GM12878 (cell line): ENCODE measurements at regions not wholly inside any gene's neighbourhood (a gene's known extent, or its start where the extent isn't known, plus 50 kb on each side); places are given as distances from the start of the nearest gene placed in this dataset.

Source experiments
- ATAC-seq: fragments of 200-7000 bp; cut with Tn5 transposase; 3 replicates; pipeline ENCODE4 v1.9.1; 2020; ENCODE audit warnings: mild to moderate bottlenecking, moderate library complexity
- BruUV-seq: library from RNA; stranded (reverse); fragments of 400-500 nt; replicated peaks from 2 replicates; lab custom pipeline; 2021; lab: Mats Ljungman, UMichigan
- CTCF ChIA-PET: fragments of 300-600 bp; sonication (Branson Sonifier 250); formaldehyde crosslinking; extraction: SDS; loops from one replicate; lab custom pipeline; 2021; ENCODE audit warnings: inconsistent platforms; lab: Yijun Ruan, JAX
- POLR2A ChIA-PET: fragments of 350-600 bp; formaldehyde crosslinking; extraction: SDS; loops from one replicate; lab custom pipeline; 2021; ENCODE audit warnings: inconsistent platforms; lab: Charles Lee
- RAD21 ChIA-PET: fragments of 300-600 bp; sonication (Branson Sonifier 250); formaldehyde crosslinking; loops from one replicate; lab custom pipeline; 2023; ENCODE audit warnings: antibody characterized with exemption; ENCODE audit not compliant: unreplicated experiment; lab: Charles Lee
- SMC1A ChIA-PET: fragments of 300-600 bp; sonication (Branson Sonifier 250); formaldehyde crosslinking; loops from one replicate; lab custom pipeline; 2023; ENCODE audit not compliant: unreplicated experiment, uncharacterized antibody; lab: Charles Lee
- DNase-seq: peaks from one replicate; pipeline ENCODE4 v3.0.0-alpha.2; 2011; ENCODE audit warnings: low read depth, low spot score
- FAIRE-seq: peaks from 3 replicates; lab custom pipeline; 2011; peaks lifted over from hg19 to GRCh38; lab: Jason Lieb, UNC
- H2AFZ ChIP-seq: 2 replicates; pipeline ENCODE4 v1.6.0; 2011; ENCODE audit warnings: low read depth, low read length, control low read depth; ENCODE audit not compliant: control insufficient read depth
- H3K27ac ChIP-seq: 2 replicates; pipeline ENCODE4 v1.5.1; 2011; ENCODE audit warnings: control low read depth; ENCODE audit not compliant: control insufficient read depth, insufficient read depth
- H3K27me3 ChIP-seq, 2 experiments: replicated peaks in 1 of 2; 2 replicates each; pipeline versions ENCODE4 v1.6.0 to v1.6.1; 2011; ENCODE audit warnings: low read length in 1 of 2; ENCODE audit not compliant: control insufficient read depth in 2 of 2, insufficient read depth in 2 of 2
- H3K36me3 ChIP-seq, 2 experiments: 2 replicates each; pipeline ENCODE4 v1.5.1; 2011; ENCODE audit warnings: low read length in 1 of 2; ENCODE audit not compliant: control insufficient read depth in 2 of 2, insufficient read depth in 2 of 2
- H3K4me1 ChIP-seq: 2 replicates; pipeline ENCODE4 v1.6.1; 2011; ENCODE audit warnings: mild to moderate bottlenecking, low read length, moderate library complexity, mixed read lengths; ENCODE audit not compliant: control insufficient read depth, insufficient read depth
- H3K4me2 ChIP-seq: 2 replicates; pipeline ENCODE4 v1.6.0; 2011; ENCODE audit warnings: control low read depth; ENCODE audit not compliant: control insufficient read depth, insufficient read depth
- H3K4me3 ChIP-seq: fragments of 200-600 bp; sonication (generic); 2 replicates; pipeline ENCODE4 v1.5.1; 2016
- H3K79me2 ChIP-seq: 2 replicates; pipeline ENCODE4 v1.6.0; 2011; ENCODE audit warnings: low read length; ENCODE audit not compliant: control insufficient read depth, insufficient read depth
- H3K9ac ChIP-seq: 2 replicates; pipeline ENCODE4 v1.8.0; 2011; ENCODE audit warnings: low read length, control low read depth, mixed read lengths; ENCODE audit not compliant: control insufficient read depth, insufficient read depth
- H3K9me3 ChIP-seq: replicated peaks from 3 replicates; pipeline ENCODE4 v1.5.1; 2011; ENCODE audit warnings: mild to moderate bottlenecking, low read length; ENCODE audit not compliant: control insufficient read depth, insufficient read depth
- H4K20me1 ChIP-seq: 2 replicates; pipeline ENCODE4 v1.6.0; 2011; ENCODE audit not compliant: control insufficient read depth, insufficient read depth
- ATF3 ChIP-seq: IDR thresholded peaks from 2 replicates; pipeline ENCODE4 v1.6.1; 2011; ENCODE audit warnings: low read depth, mild to moderate bottlenecking, low read length, moderate library complexity, borderline replicate concordance; ENCODE audit errors: extremely low read depth
- CBX3 ChIP-seq: fragments of 200-600 bp; sonication (generic); IDR thresholded peaks from 2 replicates; pipeline ENCODE4 v1.6.1; 2016; ENCODE audit warnings: low read depth, borderline replicate concordance
- DPF2 ChIP-seq: fragments of 450-650 bp; IDR thresholded peaks from 2 replicates; pipeline ENCODE4 v1.6.1; 2017; ENCODE audit warnings: mild to moderate bottlenecking
- FOS ChIP-seq: IDR thresholded peaks from 3 replicates; pipeline ENCODE4 v1.6.1; 2011; ENCODE audit warnings: borderline replicate concordance; ENCODE audit not compliant: insufficient read length; ENCODE audit errors: extremely low read depth
- FOXM1 ChIP-seq: IDR thresholded peaks from 2 replicates; pipeline ENCODE4 v1.6.1; 2012; ENCODE audit warnings: low read depth, mild to moderate bottlenecking, inconsistent platforms, low read length, moderate library complexity
- HDAC6 ChIP-seq: fragments of 200-600 bp; sonication (generic); IDR thresholded peaks from one replicate; pipeline ENCODE4 v1.8.0; 2017; ENCODE audit warnings: antibody characterized with exemption; ENCODE audit not compliant: unreplicated experiment
- JUND ChIP-seq: IDR thresholded peaks from 2 replicates; pipeline ENCODE4 v1.6.1; 2012; ENCODE audit warnings: low read depth, mild to moderate bottlenecking, low read length, improper control_type of control experiment, moderate library complexity
- KLF5 ChIP-seq: fragments of 450-650 bp; IDR thresholded peaks from 2 replicates; pipeline ENCODE4 v1.6.1; 2014; ENCODE audit warnings: mild to moderate bottlenecking; ENCODE audit not compliant: partially characterized antibody
- MXI1 ChIP-seq: fragments of 150-350 bp; IDR thresholded peaks from 2 replicates; pipeline ENCODE4 v1.6.1; 2011; ENCODE audit warnings: low read depth, mild to moderate bottlenecking, inconsistent platforms, low read length, improper control_type of control experiment
- RAD51 ChIP-seq: fragments of 450-650 bp; IDR thresholded peaks from 2 replicates; pipeline ENCODE4 v1.6.1; 2016; ENCODE audit warnings: moderate library complexity, mild to moderate bottlenecking, inconsistent platforms
- RELA ChIP-seq: fragments of 450-650 bp; IDR thresholded peaks from 2 replicates; pipeline ENCODE4 v1.8.0; 2014; ENCODE audit warnings: borderline replicate concordance; ENCODE audit not compliant: partially characterized antibody
- SREBF1 ChIP-seq: IDR thresholded peaks from 2 replicates; pipeline ENCODE4 v1.6.1; 2012; ENCODE audit warnings: mild to moderate bottlenecking, low read length
- SUZ12 ChIP-seq: fragments of 200-600 bp; sonication (generic); IDR thresholded peaks from one replicate; pipeline ENCODE4 v1.6.1; 2018; ENCODE audit warnings: antibody characterized with exemption, mild to moderate bottlenecking; ENCODE audit not compliant: unreplicated experiment
- YY1 ChIP-seq: IDR thresholded peaks from 2 replicates; pipeline ENCODE4 v1.6.1; 2011; ENCODE audit warnings: low read depth, mild to moderate bottlenecking, low read length
- ZBTB40 ChIP-seq: fragments of 450-650 bp; IDR thresholded peaks from 2 replicates; pipeline ENCODE4 v1.6.1; 2016; ENCODE audit warnings: mild to moderate bottlenecking, moderate library complexity, borderline replicate concordance
- WGBS: methylation state at CpG from one replicate; pipeline ENCODE4 v1.1.6; 2016; ENCODE audit warnings: low lambda C conversion rate; ENCODE audit not compliant: insufficient replicate concordance, insufficient coverage; ENCODE audit errors: missing lambda C conversion rate; 5-methylcytosine and 5-hydroxymethylcytosine counted together
- in situ Hi-C: fragments of 300-500 bp; cut with MboI; formaldehyde crosslinking; loops from 9 replicates; pipeline ENCODE4 v1.14.3; 2018; ENCODE audit warnings: mixed read lengths
- intact Hi-C: fragments of 100-400 bp; cut with micrococcal nuclease; formaldehyde crosslinking; loops from one replicate; pipeline ENCODE4 v1.14.2; 2022; ENCODE audit not compliant: unreplicated experiment

DNA sequence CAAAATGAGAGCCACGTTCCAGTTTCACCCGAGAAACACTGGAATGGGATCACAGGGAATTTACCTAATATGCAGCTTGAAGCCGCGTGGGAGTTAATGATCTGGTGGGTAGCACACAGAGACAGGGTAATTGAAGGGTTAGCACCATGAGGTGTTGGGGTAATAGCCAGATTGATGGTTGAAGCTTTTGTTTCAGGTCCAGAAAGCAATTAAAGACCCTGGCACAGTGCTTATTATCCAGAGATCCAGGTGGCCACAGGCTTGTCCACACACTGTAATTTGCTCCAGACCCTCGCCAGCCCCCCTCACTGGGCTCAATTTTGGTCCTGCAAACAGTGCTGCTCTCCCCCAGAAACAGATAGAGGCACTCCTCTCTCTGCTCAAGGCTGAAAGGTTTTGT, 282.5 kb upstream of the ISX start:
- ChIA-PET RAD21 (no interaction called here), CTCF (no interaction called here), SMC1A (no interaction called here), POLR2A (no interaction called here)
- TF ChIP-seq JUND (no peak), RELA (no peak), DPF2 (no peak), CBX3 (no peak)
- FAIRE-seq (no peak), DNase-seq (no peak), ATAC-seq (no peak)
- Histone ChIP-seq H4K20me1 (no peaks in the 10 kb centered on the region), H3K27me3 (no peaks in the 10 kb centered on the region), H3K4me1 (no peaks in the 10 kb centered on the region), H3K4me2 (no peak overlapping the region), H2AFZ (no peak overlapping the region), H3K79me2 (no peaks in the 10 kb centered on the region), H3K9ac (no peak overlapping the region), H3K36me3 (no peaks in the 10 kb centered on the region), H3K4me3 (no peak overlapping the region), H3K27ac (no peak overlapping the region), H3K9me3 (no peaks in the 10 kb centered on the region)
- no TSS peak for BruUV-seq
- in situ Hi-C loops = no loop called here
- intact Hi-C loops = no loop called here
- WGBS = 38% methylated on average over 5 of the region's 5 CpGs

DNA sequence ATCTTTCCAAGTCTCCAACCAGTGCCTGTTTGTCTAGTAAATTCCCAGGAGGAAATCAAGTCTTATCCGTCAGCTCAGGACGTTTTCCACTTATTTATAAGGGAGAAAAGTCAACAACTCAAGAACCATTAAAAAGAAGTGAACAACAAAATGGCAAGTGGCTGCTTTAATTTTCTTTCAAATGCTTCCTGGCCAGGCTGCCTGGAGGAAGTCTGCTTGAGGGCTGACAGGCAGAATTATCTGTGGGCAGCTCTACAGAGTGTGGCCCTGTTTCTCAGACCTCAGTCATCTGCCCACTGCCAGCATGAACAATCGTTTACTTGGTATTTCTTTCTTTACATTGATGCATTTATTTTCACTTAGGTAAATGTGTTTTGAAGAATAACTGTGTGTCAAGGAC, 281.9 kb upstream of the ISX start:
- Histone ChIP-seq H3K4me2 (no peak overlapping the region), H3K36me3 (no peaks in the 10 kb centered on the region), H3K79me2 (no peaks in the 10 kb centered on the region), H2AFZ (no peak overlapping the region), H3K9ac (no peak overlapping the region), H3K4me3 (no peak overlapping the region), H4K20me1 (no peaks in the 10 kb centered on the region), H3K4me1 (no peaks in the 10 kb centered on the region), H3K27ac (no peak overlapping the region), H3K27me3 (no peaks in the 10 kb centered on the region), H3K9me3 (no peaks in the 10 kb centered on the region; the same call in 2 of the 3 replicates)
- FAIRE-seq (no peak), ATAC-seq (no peak), DNase-seq (no peak)
- intact Hi-C loops = no loop called here
- in situ Hi-C loops = no loop called here
- ChIA-PET RAD21 (no interaction called here), SMC1A (no interaction called here), CTCF (no interaction called here), POLR2A (no interaction called here)
- 0% methylated on average over 3 of the region's 3 CpGs for WGBS
- no TSS peak for BruUV-seq
- TF ChIP-seq MXI1 (no peak), SREBF1 (no peak), ZBTB40 (no peak), RAD51 (no peak), HDAC6 (no peak), YY1 (no peak), FOXM1 (no peak), ATF3 (no peak), FOS (no peak), KLF5 (no peak), SUZ12 (no peak)
